DOHH2 (cell line): ENCODE measurements at regions not wholly inside any gene's neighbourhood (a gene's known extent, or its start where the extent isn't known, plus 50 kb on each side); places are given as distances from the start of the nearest gene placed in this dataset.

Experiments used
- H3F3A ChIP-seq: fragments of 200-600 bp; sonication (generic), shearing (Covaris generic); 2 replicates; pipeline ENCODE4 v1.6.0; 2016; ENCODE audit warnings: antibody characterized with exemption, mild to moderate bottlenecking; ENCODE audit not compliant: control insufficient read depth, insufficient read depth
- H3K27ac ChIP-seq: fragments of 200-600 bp; sonication (generic); 2 replicates; pipeline ENCODE4 v1.5.1; 2014; ENCODE audit warnings: low read depth, mild to moderate bottlenecking, low read length, moderate library complexity
- H3K27me3 ChIP-seq: fragments of 200-600 bp; sonication (generic); 2 replicates; pipeline ENCODE4 v1.6.1; 2014; ENCODE audit warnings: mild to moderate bottlenecking, low read length, mixed read lengths; ENCODE audit not compliant: control insufficient read depth
- H3K36me3 ChIP-seq: fragments of 200-600 bp; sonication (generic); 2 replicates; pipeline ENCODE4 v1.6.1; 2014; ENCODE audit warnings: mild to moderate bottlenecking, low read length, moderate library complexity, mixed read lengths; ENCODE audit not compliant: control insufficient read depth
- H3K4me1 ChIP-seq: fragments of 200-600 bp; sonication (generic); 2 replicates; pipeline ENCODE4 v1.6.1; 2014; ENCODE audit warnings: mild to moderate bottlenecking, low read length, mixed read lengths; ENCODE audit not compliant: control insufficient read depth
- H3K4me2 ChIP-seq: fragments of 200-600 bp; sonication (generic); 2 replicates; pipeline ENCODE4 v1.6.0; 2014; ENCODE audit warnings: mild to moderate bottlenecking, low read length, moderate library complexity
- H3K4me3 ChIP-seq: fragments of 200-600 bp; sonication (generic); 2 replicates; pipeline ENCODE4 v1.5.1; 2014; ENCODE audit warnings: mild to moderate bottlenecking, low read length, mixed read lengths
- H3K79me2 ChIP-seq: fragments of 200-600 bp; sonication (generic); 2 replicates; pipeline ENCODE4 v1.6.1; 2014; ENCODE audit warnings: mild to moderate bottlenecking, low read length, mixed read lengths; ENCODE audit not compliant: control insufficient read depth
- H3K9me2 ChIP-seq: fragments of 200-600 bp; sonication (generic); replicated peaks from 2 replicates; pipeline ENCODE4 v1.6.1; 2014; ENCODE audit warnings: mild to moderate bottlenecking, low read length, mixed read lengths; ENCODE audit not compliant: control insufficient read depth
- H3K9me3 ChIP-seq: fragments of 200-600 bp; sonication (generic); 2 replicates; pipeline ENCODE4 v1.6.1; 2014; ENCODE audit warnings: antibody characterized with exemption, low read length, mixed read lengths; ENCODE audit not compliant: control insufficient read depth, insufficient read depth
- H4K20me1 ChIP-seq: fragments of 200-600 bp; sonication (generic); 2 replicates; pipeline ENCODE4 v1.6.0; 2014; ENCODE audit warnings: low read depth, mild to moderate bottlenecking, antibody characterized with exemption, low read length, moderate library complexity; ENCODE audit not compliant: control insufficient read depth, insufficient read depth
- CTCF ChIP-seq: fragments of 200-600 bp; sonication (generic); IDR thresholded peaks from one replicate; pipeline ENCODE4 v1.5.1; 2014; ENCODE audit warnings: antibody characterized with exemption, mild to moderate bottlenecking, low read depth, low read length; ENCODE audit not compliant: poor library complexity, severe bottlenecking
- EZH2phosphoT487 ChIP-seq: fragments of 200-600 bp; sonication (generic); IDR thresholded peaks from 2 replicates; pipeline ENCODE4 v1.6.1; 2017; ENCODE audit warnings: borderline replicate concordance, mild to moderate bottlenecking, antibody characterized with exemption, low read length, moderate library complexity, mixed read lengths

GRCh38 chr6:44567406-44567805 lies 179.9 kb downstream of the CDC5L start:
- no peak for TF ChIP-seq CTCF
- TF ChIP-seq EZH2phosphoT487: no peak
- no peaks in the 10 kb centered on the region for H3K9me3 ChIP-seq
- H3F3A ChIP-seq: no peaks in the 10 kb centered on the region
- H3K4me2 ChIP-seq: no peak overlapping the region
- H3K27me3 ChIP-seq: peaks cover 5% of the 10 kb centered on the region; the same call in 1 of the 2 replicates
- no peak overlapping the region for H3K27ac ChIP-seq
- no peaks in the 10 kb centered on the region for H3K79me2 ChIP-seq
- H3K4me3 ChIP-seq: no peak overlapping the region
- H3K9me2 ChIP-seq: no peaks in the 10 kb centered on the region
- H3K36me3 ChIP-seq: no peaks in the 10 kb centered on the region
- no peaks in the 10 kb centered on the region for H4K20me1 ChIP-seq
- no peaks in the 10 kb centered on the region for H3K4me1 ChIP-seq

GRCh38 chr6:44569131-44569530 lies 181.6 kb downstream of the CDC5L start:
- Histone ChIP-seq H3K36me3 (no peaks in the 10 kb centered on the region), H3F3A (no peaks in the 10 kb centered on the region), H4K20me1 (no peaks in the 10 kb centered on the region), H3K9me3 (no peaks in the 10 kb centered on the region), H3K27ac (no peak overlapping the region), H3K4me2 (no peak overlapping the region), H3K9me2 (no peaks in the 10 kb centered on the region), H3K27me3 (peaks cover 5% of the 10 kb centered on the region; the same call in 1 of the 2 replicates), H3K79me2 (no peaks in the 10 kb centered on the region), H3K4me1 (no peaks in the 10 kb centered on the region), H3K4me3 (no peak overlapping the region)
- TF ChIP-seq CTCF (no peak), EZH2phosphoT487 (no peak)

GRCh38 chr6:44569931-44570385 lies 182.5 kb downstream of the CDC5L start:
- TF ChIP-seq CTCF: no peak
- TF ChIP-seq EZH2phosphoT487: no peak
- Histone ChIP-seq H3K9me2 (no peaks in the 10 kb centered on the region), H3K9me3 (no peaks in the 10 kb centered on the region), H3K4me2 (no peak overlapping the region), H3F3A (no peaks in the 10 kb centered on the region), H4K20me1 (no peaks in the 10 kb centered on the region), H3K79me2 (no peaks in the 10 kb centered on the region), H3K4me1 (no peaks in the 10 kb centered on the region), H3K27ac (no peak overlapping the region), H3K36me3 (no peaks in the 10 kb centered on the region), H3K27me3 (peaks cover 5% of the 10 kb centered on the region; the same call in 1 of the 2 replicates), H3K4me3 (no peak overlapping the region)

GRCh38 chr6:44571510-44571909 lies 184.0 kb downstream of the CDC5L start:
- Histone ChIP-seq H3K4me1 (no peaks in the 10 kb centered on the region), H3K9me2 (no peaks in the 10 kb centered on the region), H3K27ac (no peak overlapping the region), H3K79me2 (no peaks in the 10 kb centered on the region), H3K4me2 (no peak overlapping the region), H3K9me3 (no peaks in the 10 kb centered on the region), H3F3A (no peaks in the 10 kb centered on the region), H4K20me1 (no peaks in the 10 kb centered on the region), H3K36me3 (no peaks in the 10 kb centered on the region), H3K4me3 (no peak overlapping the region), H3K27me3 (peaks cover 8% of the 10 kb centered on the region; the same call in 1 of the 2 replicates)
- TF ChIP-seq EZH2phosphoT487 (no peak), CTCF (no peak)
